Islet of Langerhans (tissue), 1 donor: ENCODE measurements at regions not wholly inside any gene's neighbourhood (a gene's known extent, or its start where the extent isn't known, plus 50 kb on each side); places are given as distances from the start of the nearest gene placed in this dataset.

Source experiments
- FAIRE-seq: peaks from one replicate; lab custom pipeline; 2011; peaks lifted over from hg19 to GRCh38; lab: Jason Lieb, UNC

- no peak for FAIRE-seq
Observed at GRCh38 chr4:62231994-62232393, 1031.9 kb downstream of the ADGRL3 start.

GRCh38 chr4:62226082-62226481 is 1026.0 kb downstream of the ADGRL3 start:
- no peak for FAIRE-seq

- FAIRE-seq = no peak
Observed at GRCh38 chr4:62222121-62222520, 1022.0 kb downstream of the ADGRL3 start.

GRCh38 chr4:62210486-62210885 is 1010.4 kb downstream of the ADGRL3 start:
- no peak for FAIRE-seq

GRCh38 chr4:62209757-62210485 is 1009.8 kb downstream of the ADGRL3 start:
- FAIRE-seq = no peak

- FAIRE-seq = no peak
Observed at GRCh38 chr4:62208921-62209320, 1008.8 kb downstream of the ADGRL3 start.

- no peak for FAIRE-seq
Observed at GRCh38 chr4:62204136-62204535, 1004.0 kb downstream of the ADGRL3 start.

- no peak for FAIRE-seq
Observed at GRCh38 chr4:62199291-62199810, 999.2 kb downstream of the ADGRL3 start.

GRCh38 chr4:62196338-62196737 is 996.2 kb downstream of the ADGRL3 start:
- no peak for FAIRE-seq

- FAIRE-seq = no peak
Observed at GRCh38 chr4:62194342-62194741, 994.2 kb downstream of the ADGRL3 start.

GRCh38 chr4:62193761-62194160 is 993.6 kb downstream of the ADGRL3 start:
- no peak for FAIRE-seq

GRCh38 chr4:62191451-62192240 is 991.5 kb downstream of the ADGRL3 start:
- FAIRE-seq = no peak

- FAIRE-seq = no peak
Observed at GRCh38 chr4:62170235-62170634, 970.1 kb downstream of the ADGRL3 start.

GRCh38 chr4:62168681-62169080 is 968.6 kb downstream of the ADGRL3 start:
- FAIRE-seq = no peak

- FAIRE-seq = no peak
Observed at GRCh38 chr4:62162606-62163005, 962.5 kb downstream of the ADGRL3 start.

GRCh38 chr4:62161446-62161845 is 961.3 kb downstream of the ADGRL3 start:
- FAIRE-seq = no peak

GRCh38 chr4:62159876-62160275 is 959.8 kb downstream of the ADGRL3 start:
- FAIRE-seq = no peak

- no peak for FAIRE-seq
Observed at GRCh38 chr4:62159306-62159705, 959.2 kb downstream of the ADGRL3 start.

GRCh38 chr4:62156205-62156604 is 956.1 kb downstream of the ADGRL3 start:
- no peak for FAIRE-seq

GRCh38 chr4:62145276-62145675 is 945.1 kb downstream of the ADGRL3 start:
- no peak for FAIRE-seq

GRCh38 chr4:62144431-62144830 is 944.3 kb downstream of the ADGRL3 start:
- no peak for FAIRE-seq

- FAIRE-seq = no peak
Observed at GRCh38 chr4:62135565-62136156, 935.5 kb downstream of the ADGRL3 start.

GRCh38 chr4:62133977-62134376 is 933.9 kb downstream of the ADGRL3 start:
- FAIRE-seq = no peak
